ENCODE measurements at regions not wholly inside any gene's neighbourhood (a gene's known extent, or its start where the extent isn't known, plus 50 kb on each side); places are given as distances from the start of the nearest gene placed in this dataset.

- Histone ChIP-seq H3K27ac (no peak overlapping the region), H3K4me1 (peaks cover 3% of the 10 kb centered on the region; the same call in 2 of the 3 replicates), H3K4me2 (no peak overlapping the region), H3K9me3 (no peaks in the 10 kb centered on the region), H3K4me3 (no peak overlapping the region)
- DNase-seq (ENCODE audit: low read depth in 1 of 2, low spot score in 1 of 2) (no peak), ATAC-seq (no peak), FAIRE-seq (no peak)
- 48% methylated on average over 4 of the region's 4 CpGs for WGBS (ENCODE audit: missing lambda C conversion rate)
- CTCF ChIA-PET = interaction anchor here (0.6 to 1.3 kb wide), 4 partner anchors 9 to 418 kb away, joined by 3 read pairs; no protein-coding TSS in a partner anchor
- POLR2A ChIA-PET = no interaction called here
- no peak for TF ChIP-seq CBX2 (IDR thresholded peaks at IDR 0.05; ENCODE audit: borderline replicate concordance, low read depth)
Observed at GRCh38 chr17:79290726-79291125, 216.1 kb downstream of the ENGASE start.

GRCh38 chr17:79288950-79289349 is 214.3 kb downstream of the ENGASE start:
- Histone ChIP-seq H3K9me3 (no peaks in the 10 kb centered on the region), H3K4me1 (no peaks in the 10 kb centered on the region), H3K4me3 (no peak overlapping the region), H3K4me2 (no peak overlapping the region), H3K27ac (no peak overlapping the region)
- 79% methylated on average over 9 of the region's 9 CpGs for WGBS (ENCODE audit: missing lambda C conversion rate)
- TF ChIP-seq MAFK (IDR thresholded peaks at IDR 0.05; ENCODE audit: partially characterized antibody) (no peak), GATA3 (IDR thresholded peaks at IDR 0.05; ENCODE audit: borderline replicate concordance) (no peak), EHF (CRISPR knock-in tag; IDR thresholded peaks at IDR 0.05) (no peak), MAZ (IDR thresholded peaks at IDR 0.05; ENCODE audit: borderline replicate concordance, low read depth, low read length) (no peak), HOXA7 (CRISPR knock-in tag; IDR thresholded peaks at IDR 0.05) (no peak), HMGXB4 (CRISPR knock-in tag; IDR thresholded peaks at IDR 0.05; ENCODE audit: borderline replicate concordance) (no peak), HOXB13 (CRISPR knock-in tag; IDR thresholded peaks at IDR 0.05; ENCODE audit: low read depth) (no peak), ZC3H11A (IDR thresholded peaks at IDR 0.05) (no peak), SMC3 (IDR thresholded peaks at IDR 0.05) (no peak), TFCP2L1 (CRISPR knock-in tag; IDR thresholded peaks at IDR 0.05) (no peak), NPAS2 (CRISPR knock-in tag; IDR thresholded peaks at IDR 0.05; ENCODE audit: borderline replicate concordance) (no peak), HOXB5 (CRISPR knock-in tag; IDR thresholded peaks at IDR 0.05) (no peak), NFE2L2 (conservative IDR thresholded peaks at IDR 0.05; ENCODE audit: low read length) (no peak), MYC (IDR thresholded peaks at IDR 0.05; ENCODE audit: borderline replicate concordance, low read length) (no peak), RCOR1 (IDR thresholded peaks at IDR 0.05; ENCODE audit: low read depth, low read length) (no peak), PBX3 (IDR thresholded peaks at IDR 0.05) (no peak), BHLHE40 (IDR thresholded peaks at IDR 0.05; ENCODE audit: low read depth, low read length) (no peak), CEBPB (IDR thresholded peaks at IDR 0.05) (no peak)
- FAIRE-seq (no peak), ATAC-seq (no peak), DNase-seq (ENCODE audit: low read depth in 1 of 2, low spot score in 1 of 2) (no peak)
- ChIA-PET CTCF (interaction anchor here (0.9 to 2.4 kb wide), 7 partner anchors 8 to 243 kb away, joined by 3 to 7 read pairs (median 4); no protein-coding TSS in a partner anchor), POLR2A (no interaction called here)

GRCh38 chr17:79286440-79286839 is 211.8 kb downstream of the ENGASE start:
- no peak for TF ChIP-seq HOXA7 (CRISPR knock-in tag; IDR thresholded peaks at IDR 0.05)
- no peak for TF ChIP-seq CHD2 (IDR thresholded peaks at IDR 0.05; ENCODE audit: low read length, partially characterized antibody)
- TF ChIP-seq EP300 (IDR thresholded peaks at IDR 0.05) = no peak
- no peak for TF ChIP-seq SMC3 (IDR thresholded peaks at IDR 0.05)
- no peak for TF ChIP-seq CBX8 (IDR thresholded peaks at IDR 0.05)
- no peak for TF ChIP-seq EHF (CRISPR knock-in tag; IDR thresholded peaks at IDR 0.05)
- TF ChIP-seq MYC (IDR thresholded peaks at IDR 0.05; ENCODE audit: borderline replicate concordance, low read length) = no peak
- TF ChIP-seq FOSL2 (IDR thresholded peaks at IDR 0.05) = no peak
- TF ChIP-seq FOSL2 (CRISPR knock-in tag; IDR thresholded peaks at IDR 0.05) = no peak
- TF ChIP-seq BCL3 (IDR thresholded peaks at IDR 0.05) = no peak
- no peak for TF ChIP-seq RNF2 (IDR thresholded peaks at IDR 0.05; ENCODE audit: borderline replicate concordance, low read depth)

More at GRCh38 chr17:79286440-79286839, 211.8 kb downstream of the ENGASE start:
- no peaks in the 10 kb centered on the region for H3K4me1 ChIP-seq
- no peak overlapping the region for H3K4me3 ChIP-seq
- no peak overlapping the region for H3K4me2 ChIP-seq
- ATAC-seq = no peak
- no peak for DNase-seq (ENCODE audit: low read depth in 1 of 2, low spot score in 1 of 2)
- ChIA-PET POLR2A (no interaction called here), CTCF (interaction anchor here (1.4 kb wide), 1 partner anchor 22 kb away, joined by 3 read pairs; no protein-coding TSS in a partner anchor)
- no peak for FAIRE-seq
- no peaks in the 10 kb centered on the region for H3K9me3 ChIP-seq
- WGBS (ENCODE audit: missing lambda C conversion rate) = 70% methylated on average over 10 of the region's 10 CpGs
- no peak overlapping the region for H3K27ac ChIP-seq

Data from A549 (cell line).